Mucosa of stomach (tissue), 1 donor: ENCODE measurements at regions not wholly inside any gene's neighbourhood (a gene's known extent, or its start where the extent isn't known, plus 50 kb on each side); places are given as distances from the start of the nearest gene placed in this dataset.

ENCODE experiments used
- H3K27me3 ChIP-seq: one replicate; pipeline ENCODE4 v1.7.0; 2013; ENCODE audit warnings: mild to moderate bottlenecking, low read length; ENCODE audit not compliant: control insufficient read depth, insufficient read depth
- H3K36me3 ChIP-seq: one replicate; pipeline ENCODE4 v1.7.0; 2013; ENCODE audit warnings: low read length; ENCODE audit not compliant: control insufficient read depth, insufficient read depth
- H3K4me1 ChIP-seq: one replicate; pipeline ENCODE4 v1.7.0; 2013; ENCODE audit warnings: mild to moderate bottlenecking, low read length; ENCODE audit not compliant: control insufficient read depth, insufficient read depth
- H3K4me3 ChIP-seq: one replicate; pipeline ENCODE4 v1.7.0; 2013; ENCODE audit warnings: low read length
- H3K9ac ChIP-seq: one replicate; pipeline ENCODE4 v1.7.0; 2013; ENCODE audit warnings: mild to moderate bottlenecking, low read length, moderate library complexity
- H3K9me3 ChIP-seq: one replicate; pipeline ENCODE4 v1.7.0; 2013; ENCODE audit warnings: mild to moderate bottlenecking, low read length, moderate library complexity; ENCODE audit not compliant: control insufficient read depth
- donor health status: Pancreatic carcinoma.

- no peaks in the 10 kb centered on the region for H3K9me3 ChIP-seq
- peaks cover 11% of the 10 kb centered on the region for H3K4me1 ChIP-seq
- no peaks in the 10 kb centered on the region for H3K27me3 ChIP-seq
- H3K4me3 ChIP-seq = no peak overlapping the region
- H3K9ac ChIP-seq = no peak overlapping the region
- H3K36me3 ChIP-seq = no peaks in the 10 kb centered on the region
These were observed 301.2 kb downstream of the FGFR2 start for GRCh38 chr10:121296881-121297585.

- H3K4me1 ChIP-seq = peaks cover 16% of the 10 kb centered on the region
- no peaks in the 10 kb centered on the region for H3K9me3 ChIP-seq
- no peak overlapping the region for H3K9ac ChIP-seq
- no peaks in the 10 kb centered on the region for H3K36me3 ChIP-seq
- no peaks in the 10 kb centered on the region for H3K27me3 ChIP-seq
- H3K4me3 ChIP-seq = no peak overlapping the region
These were observed 297.5 kb downstream of the FGFR2 start for GRCh38 chr10:121300723-121301122.

GRCh38 chr10:121302541-121303180, 295.6 kb downstream of the FGFR2 start:
- Histone ChIP-seq H3K9me3 (no peaks in the 10 kb centered on the region), H3K4me1 (peaks cover 16% of the 10 kb centered on the region), H3K9ac (no peak overlapping the region), H3K4me3 (no peak overlapping the region), H3K27me3 (no peaks in the 10 kb centered on the region), H3K36me3 (no peaks in the 10 kb centered on the region)

- Histone ChIP-seq H3K4me1 (peaks cover 16% of the 10 kb centered on the region), H3K4me3 (no peak overlapping the region), H3K9ac (no peak overlapping the region), H3K27me3 (no peaks in the 10 kb centered on the region), H3K36me3 (no peaks in the 10 kb centered on the region), H3K9me3 (no peaks in the 10 kb centered on the region)
These were observed 294.9 kb downstream of the FGFR2 start for GRCh38 chr10:121303287-121303890.

GRCh38 chr10:121305066-121305465, 293.2 kb downstream of the FGFR2 start:
- H3K4me3 ChIP-seq = no peak overlapping the region
- H3K9ac ChIP-seq = no peak overlapping the region
- H3K9me3 ChIP-seq = no peaks in the 10 kb centered on the region
- peaks cover 16% of the 10 kb centered on the region for H3K4me1 ChIP-seq
- H3K36me3 ChIP-seq = no peaks in the 10 kb centered on the region
- no peaks in the 10 kb centered on the region for H3K27me3 ChIP-seq

GRCh38 chr10:121306159-121306673, 292.0 kb downstream of the FGFR2 start:
- Histone ChIP-seq H3K4me1 (peaks cover 16% of the 10 kb centered on the region), H3K9me3 (no peaks in the 10 kb centered on the region), H3K9ac (no peak overlapping the region), H3K27me3 (no peaks in the 10 kb centered on the region), H3K4me3 (no peak overlapping the region), H3K36me3 (no peaks in the 10 kb centered on the region)

GRCh38 chr10:121307411-121307980, 290.7 kb downstream of the FGFR2 start:
- Histone ChIP-seq H3K4me3 (no peak overlapping the region), H3K4me1 (peaks cover 27% of the 10 kb centered on the region)

GRCh38 chr10:121308020-121308419, 290.2 kb downstream of the FGFR2 start:
- Histone ChIP-seq H3K9me3 (no peaks in the 10 kb centered on the region), H3K27me3 (no peaks in the 10 kb centered on the region), H3K4me1 (peaks cover 32% of the 10 kb centered on the region), H3K4me3 (no peak overlapping the region), H3K36me3 (no peaks in the 10 kb centered on the region), H3K9ac (no peak overlapping the region)

More at GRCh38 chr10:121307411-121307980, 290.7 kb downstream of the FGFR2 start:
- Histone ChIP-seq H3K9me3 (no peaks in the 10 kb centered on the region), H3K36me3 (no peaks in the 10 kb centered on the region), H3K27me3 (no peaks in the 10 kb centered on the region), H3K9ac (no peak overlapping the region)

GRCh38 chr10:121309164-121309563, 289.1 kb downstream of the FGFR2 start:
- Histone ChIP-seq H3K27me3 (no peaks in the 10 kb centered on the region), H3K4me1 (peaks cover 34% of the 10 kb centered on the region), H3K4me3 (no peak overlapping the region), H3K9ac (no peak overlapping the region), H3K9me3 (no peaks in the 10 kb centered on the region), H3K36me3 (no peaks in the 10 kb centered on the region)

GRCh38 chr10:121310151-121310711, 288.0 kb downstream of the FGFR2 start:
- no peaks in the 10 kb centered on the region for H3K9me3 ChIP-seq
- H3K27me3 ChIP-seq = no peaks in the 10 kb centered on the region
- no peaks in the 10 kb centered on the region for H3K36me3 ChIP-seq
- H3K4me1 ChIP-seq = peaks cover 33% of the 10 kb centered on the region
- no peak overlapping the region for H3K9ac ChIP-seq
- H3K4me3 ChIP-seq = no peak overlapping the region

- H3K4me1 ChIP-seq = peaks cover 33% of the 10 kb centered on the region
- no peak overlapping the region for H3K9ac ChIP-seq
- H3K27me3 ChIP-seq = no peaks in the 10 kb centered on the region
- no peaks in the 10 kb centered on the region for H3K36me3 ChIP-seq
- H3K9me3 ChIP-seq = no peaks in the 10 kb centered on the region
- no peak overlapping the region for H3K4me3 ChIP-seq
These were observed 286.3 kb downstream of the FGFR2 start for GRCh38 chr10:121311812-121312443.
